ENCODE measurements at regions not wholly inside any gene's neighbourhood (a gene's known extent, or its start where the extent isn't known, plus 50 kb on each side); places are given as distances from the start of the nearest gene placed in this dataset.

DNA sequence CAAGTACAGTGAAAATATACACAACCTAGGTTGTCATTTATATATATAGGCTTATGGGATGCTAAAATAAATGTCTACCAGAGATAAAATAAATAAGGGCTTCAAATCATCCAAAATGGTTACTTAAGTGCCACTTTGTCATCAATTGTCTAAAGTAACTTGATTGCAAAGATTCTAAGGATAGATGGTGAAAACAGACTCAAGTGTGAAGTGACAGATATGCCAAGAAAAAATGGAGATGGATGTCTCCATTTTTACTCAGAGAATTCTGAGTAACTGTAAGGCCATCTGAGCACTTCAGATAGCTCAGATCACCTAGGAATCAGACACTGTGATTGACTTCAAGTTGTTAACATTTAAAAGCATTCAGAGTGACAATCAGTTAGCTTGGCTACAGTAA lies 824.3 kb downstream of the PRELID2 start:
- TF ChIP-seq, protein P1, sequence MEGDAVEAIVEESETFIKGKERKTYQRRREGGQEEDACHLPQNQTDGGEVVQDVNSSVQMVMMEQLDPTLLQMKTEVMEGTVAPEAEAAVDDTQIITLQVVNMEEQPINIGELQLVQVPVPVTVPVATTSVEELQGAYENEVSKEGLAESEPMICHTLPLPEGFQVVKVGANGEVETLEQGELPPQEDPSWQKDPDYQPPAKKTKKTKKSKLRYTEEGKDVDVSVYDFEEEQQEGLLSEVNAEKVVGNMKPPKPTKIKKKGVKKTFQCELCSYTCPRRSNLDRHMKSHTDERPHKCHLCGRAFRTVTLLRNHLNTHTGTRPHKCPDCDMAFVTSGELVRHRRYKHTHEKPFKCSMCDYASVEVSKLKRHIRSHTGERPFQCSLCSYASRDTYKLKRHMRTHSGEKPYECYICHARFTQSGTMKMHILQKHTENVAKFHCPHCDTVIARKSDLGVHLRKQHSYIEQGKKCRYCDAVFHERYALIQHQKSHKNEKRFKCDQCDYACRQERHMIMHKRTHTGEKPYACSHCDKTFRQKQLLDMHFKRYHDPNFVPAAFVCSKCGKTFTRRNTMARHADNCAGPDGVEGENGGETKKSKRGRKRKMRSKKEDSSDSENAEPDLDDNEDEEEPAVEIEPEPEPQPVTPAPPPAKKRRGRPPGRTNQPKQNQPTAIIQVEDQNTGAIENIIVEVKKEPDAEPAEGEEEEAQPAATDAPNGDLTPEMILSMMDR (IDR thresholded peaks at IDR 0.05; ENCODE audit: low read depth, low read length): no peak
- TF ChIP-seq, protein P2, sequence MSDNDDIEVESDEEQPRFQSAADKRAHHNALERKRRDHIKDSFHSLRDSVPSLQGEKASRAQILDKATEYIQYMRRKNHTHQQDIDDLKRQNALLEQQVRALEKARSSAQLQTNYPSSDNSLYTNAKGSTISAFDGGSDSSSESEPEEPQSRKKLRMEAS (IDR thresholded peaks at IDR 0.05; ENCODE audit: low read depth, low read length): no peak
- no peak for TF ChIP-seq POLR2A (IDR thresholded peaks at IDR 0.05; ENCODE audit: extremely low read depth, insufficient read length)

All from NB4 (cell line).